Endothelial cell of umbilical vein (primary cell): ENCODE measurements at regions not wholly inside any gene's neighbourhood (a gene's known extent, or its start where the extent isn't known, plus 50 kb on each side); places are given as distances from the start of the nearest gene placed in this dataset.

Source experiments
- BruUV-seq: library from RNA; stranded (reverse); fragments of 400-500 nt; replicated peaks from 2 replicates; lab custom pipeline; 2021; lab: Mats Ljungman, UMichigan
- CTCF ChIA-PET: fragments of 300-600, 350-600 bp; sonication (Branson Sonifier 250); formaldehyde crosslinking; loops from one replicate; lab custom pipeline; 2021; ENCODE audit warnings: antibody characterized with exemption, inconsistent platforms; lab: Charles Lee
- POLR2A ChIA-PET: fragments of 300-600, 350-600 bp; sonication (Branson Sonifier 250); formaldehyde crosslinking; loops from one replicate; lab custom pipeline; 2021; ENCODE audit warnings: antibody characterized with exemption, inconsistent platforms; lab: Charles Lee
- DNase-seq: peaks from one replicate; pipeline ENCODE4 v3.0.0-alpha.2; 2011; ENCODE audit warnings: low read depth, low spot score
- FAIRE-seq: peaks from 2 replicates; lab custom pipeline; 2011; peaks lifted over from hg19 to GRCh38; lab: Jason Lieb, UNC
- H2AFZ ChIP-seq: 2 replicates; pipeline ENCODE4 v1.6.0; 2012; ENCODE audit warnings: low read depth, low read length, control low read depth, inconsistent platforms
- H3K27ac ChIP-seq: 2 replicates; pipeline ENCODE4 v1.5.1; 2011; ENCODE audit warnings: low read depth, mild to moderate bottlenecking, control low read depth, low read length, moderate library complexity; ENCODE audit not compliant: insufficient read depth
- H3K27me3 ChIP-seq, 2 experiments: 2 replicates each; pipeline versions ENCODE4 v1.6.0 to v1.6.1; 2011; ENCODE audit warnings: low read length in 2 of 2, mixed read lengths in 1 of 2; ENCODE audit not compliant: control insufficient read depth in 2 of 2, insufficient read depth in 2 of 2
- H3K36me3 ChIP-seq, 2 experiments: 2 replicates in 1 of 2; 3 replicates in 1 of 2; pipeline ENCODE4 v1.5.1; 2011; ENCODE audit warnings: low read length in 2 of 2, mild to moderate bottlenecking in 1 of 2, moderate library complexity in 1 of 2; ENCODE audit not compliant: control insufficient read depth in 2 of 2, insufficient read depth in 2 of 2; ENCODE audit errors: extremely low read depth in 1 of 2
- H3K4me1 ChIP-seq: 3 replicates; pipeline ENCODE4 v1.5.1; 2011; ENCODE audit warnings: mild to moderate bottlenecking, low read length; ENCODE audit not compliant: control insufficient read depth, insufficient read depth; ENCODE audit errors: extremely low read depth
- H3K4me2 ChIP-seq: 2 replicates; pipeline ENCODE4 v1.6.1; 2011; ENCODE audit warnings: low read length, control low read depth, mixed read lengths; ENCODE audit not compliant: insufficient read depth
- H3K4me3 ChIP-seq, 3 experiments: fragments of 200-600 bp in 1 of 3; sonication (generic), shearing (Covaris generic) in 1 of 3; replicated peaks in 1 of 3; 2 replicates each; pipeline ENCODE4 v1.5.1; 2011 to 2016; ENCODE audit warnings: control low read depth in 3 of 3, low read length in 3 of 3, mild to moderate bottlenecking in 2 of 3, inconsistent platforms in 1 of 3, low read depth in 1 of 3, moderate library complexity in 1 of 3; ENCODE audit not compliant: insufficient read depth in 1 of 3
- H3K79me2 ChIP-seq: 2 replicates; pipeline ENCODE4 v1.6.0; 2012; ENCODE audit warnings: low read length, inconsistent platforms; ENCODE audit not compliant: control insufficient read depth, insufficient read depth
- H3K9ac ChIP-seq: replicated peaks from 2 replicates; pipeline ENCODE3; 2011; ENCODE audit warnings: low read length, control low read depth; ENCODE audit not compliant: insufficient read depth; ENCODE audit errors: extremely low read depth
- H3K9me1 ChIP-seq: replicated peaks from 3 replicates; pipeline ENCODE4 v1.6.0; 2011; ENCODE audit warnings: mild to moderate bottlenecking, low read length; ENCODE audit not compliant: control insufficient read depth, insufficient read depth; ENCODE audit errors: extremely low read depth
- H3K9me3 ChIP-seq: replicated peaks from 2 replicates; pipeline ENCODE4 v1.5.1; 2012; ENCODE audit warnings: low read length, inconsistent platforms; ENCODE audit not compliant: control insufficient read depth, insufficient read depth
- H4K20me1 ChIP-seq: replicated peaks from 2 replicates; pipeline ENCODE3; 2011; ENCODE audit warnings: mild to moderate bottlenecking, low read length; ENCODE audit not compliant: control insufficient read depth, insufficient read depth; ENCODE audit errors: extremely low read depth
- EZH2 ChIP-seq: IDR thresholded peaks from 2 replicates; pipeline ENCODE4 v1.6.1; 2012; ENCODE audit warnings: borderline replicate concordance, low read depth, mild to moderate bottlenecking, moderate library complexity, low read length, inconsistent platforms; ENCODE audit not compliant: severe bottlenecking
- FOS ChIP-seq: IDR thresholded peaks from 2 replicates; pipeline ENCODE4 v1.6.1; 2011; ENCODE audit warnings: mild to moderate bottlenecking, low read length, moderate library complexity, borderline replicate concordance; ENCODE audit not compliant: insufficient read depth
- GATA2 ChIP-seq: IDR thresholded peaks from 2 replicates; pipeline ENCODE4 v1.7.0; 2011; ENCODE audit warnings: low read depth, mild to moderate bottlenecking, moderate library complexity, mixed read lengths, low read length; ENCODE audit not compliant: insufficient read length, insufficient read depth
- JUN ChIP-seq: IDR thresholded peaks from 2 replicates; pipeline ENCODE4 v1.6.1; 2011; ENCODE audit warnings: borderline replicate concordance, low read depth; ENCODE audit not compliant: insufficient read length, insufficient read depth
- MYC ChIP-seq: IDR thresholded peaks from one replicate; pipeline ENCODE4 v1.6.1; 2011; ENCODE audit warnings: mild to moderate bottlenecking, low read depth, low read length
- POLR2A ChIP-seq: IDR thresholded peaks from 2 replicates; pipeline ENCODE4 v1.6.1; 2012; ENCODE audit warnings: low read depth, mild to moderate bottlenecking, control low read depth, low read length
- POLR2AphosphoS5 ChIP-seq: IDR thresholded peaks from 2 replicates; pipeline ENCODE4 v1.6.1; 2012; ENCODE audit warnings: low read depth, mild to moderate bottlenecking, control low read depth, low read length, moderate library complexity; ENCODE audit not compliant: insufficient read depth
- dilution Hi-C: fragments of 300-500 bp; cut with MboI; formaldehyde crosslinking; loops from one replicate; pipeline ENCODE4 v1.15.0; 2019; ENCODE audit warnings: low sequenced_read_pairs; ENCODE audit not compliant: extremely low pct_ligation_motif_present
- intact Hi-C: fragments of 100-400 bp; cut with micrococcal nuclease; formaldehyde crosslinking; loops from one replicate; pipeline ENCODE4 v1.10.0; 2022
- TF ChIP-seq, protein P1 (sequence below): IDR thresholded peaks from 2 replicates; pipeline ENCODE4 v1.6.1; 2011; ENCODE audit not compliant: insufficient read depth, insufficient read length
- TF ChIP-seq, protein P2 (sequence below), 2 donors: IDR thresholded peaks; 1 replicate in 1 of 2; 2 replicates in 1 of 2; pipeline ENCODE4 v1.5.1; 2011; ENCODE audit warnings: low read length in 2 of 2, mild to moderate bottlenecking in 2 of 2, moderate library complexity in 2 of 2, control low read depth in 1 of 2, inconsistent platforms in 1 of 2, low read depth in 1 of 2; ENCODE audit not compliant: insufficient read depth in 1 of 2; ENCODE audit errors: extremely low read depth in 1 of 2

DNA sequence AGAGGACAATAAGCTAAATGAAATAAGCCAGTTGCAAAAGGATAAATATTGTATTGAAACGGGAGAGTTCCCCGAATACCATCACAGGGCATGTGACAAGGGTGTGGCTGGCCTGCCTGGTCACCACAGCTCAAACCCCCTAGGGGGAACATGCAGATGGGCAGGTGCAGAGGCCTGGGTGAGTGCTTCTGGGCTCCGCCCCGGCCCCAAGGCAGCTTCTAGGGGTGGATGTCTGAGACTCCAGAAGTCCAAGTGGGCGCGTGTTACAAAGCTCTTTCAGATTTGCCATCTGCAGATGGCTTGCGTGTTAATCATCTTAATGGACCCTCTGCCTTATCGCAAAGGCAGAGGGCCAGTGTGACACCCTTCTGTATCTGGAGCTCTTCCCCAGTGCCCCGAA lies 559.2 kb upstream of the IMPG1 start:
- no peak overlapping the region for H3K4me3 ChIP-seq
- no peak overlapping the region for H3K9ac ChIP-seq
- no peak overlapping the region for H2AFZ ChIP-seq
- BruUV-seq: no TSS peak
- no peak overlapping the region for H3K27ac ChIP-seq
- FAIRE-seq (no peak), DNase-seq (no peak)
- ChIA-PET POLR2A (no interaction called here), CTCF (no interaction called here)
- no peaks in the 10 kb centered on the region for H4K20me1 ChIP-seq
- TF ChIP-seq MYC: no peak
- no peak for TF ChIP-seq EZH2
- TF ChIP-seq GATA2: no peak
- no peak for TF ChIP-seq POLR2A
- TF ChIP-seq, protein P1, sequence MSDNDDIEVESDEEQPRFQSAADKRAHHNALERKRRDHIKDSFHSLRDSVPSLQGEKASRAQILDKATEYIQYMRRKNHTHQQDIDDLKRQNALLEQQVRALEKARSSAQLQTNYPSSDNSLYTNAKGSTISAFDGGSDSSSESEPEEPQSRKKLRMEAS: no peak
- TF ChIP-seq, protein P2, sequence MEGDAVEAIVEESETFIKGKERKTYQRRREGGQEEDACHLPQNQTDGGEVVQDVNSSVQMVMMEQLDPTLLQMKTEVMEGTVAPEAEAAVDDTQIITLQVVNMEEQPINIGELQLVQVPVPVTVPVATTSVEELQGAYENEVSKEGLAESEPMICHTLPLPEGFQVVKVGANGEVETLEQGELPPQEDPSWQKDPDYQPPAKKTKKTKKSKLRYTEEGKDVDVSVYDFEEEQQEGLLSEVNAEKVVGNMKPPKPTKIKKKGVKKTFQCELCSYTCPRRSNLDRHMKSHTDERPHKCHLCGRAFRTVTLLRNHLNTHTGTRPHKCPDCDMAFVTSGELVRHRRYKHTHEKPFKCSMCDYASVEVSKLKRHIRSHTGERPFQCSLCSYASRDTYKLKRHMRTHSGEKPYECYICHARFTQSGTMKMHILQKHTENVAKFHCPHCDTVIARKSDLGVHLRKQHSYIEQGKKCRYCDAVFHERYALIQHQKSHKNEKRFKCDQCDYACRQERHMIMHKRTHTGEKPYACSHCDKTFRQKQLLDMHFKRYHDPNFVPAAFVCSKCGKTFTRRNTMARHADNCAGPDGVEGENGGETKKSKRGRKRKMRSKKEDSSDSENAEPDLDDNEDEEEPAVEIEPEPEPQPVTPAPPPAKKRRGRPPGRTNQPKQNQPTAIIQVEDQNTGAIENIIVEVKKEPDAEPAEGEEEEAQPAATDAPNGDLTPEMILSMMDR (IDR thresholded peaks at IDR 0.05; ENCODE audit: extremely low read depth in 1 of 2, insufficient read depth in 1 of 2, low read depth in 1 of 2, low read length in 2 of 2): no peak
- TF ChIP-seq FOS: no peak
- no peak for TF ChIP-seq POLR2AphosphoS5
- TF ChIP-seq JUN: no peak
- H3K9me3 ChIP-seq: no peaks in the 10 kb centered on the region
- H3K79me2 ChIP-seq: no peaks in the 10 kb centered on the region
- no peaks in the 10 kb centered on the region for H3K27me3 ChIP-seq
- H3K4me1 ChIP-seq: no peaks in the 10 kb centered on the region
- no peaks in the 10 kb centered on the region for H3K9me1 ChIP-seq
- H3K36me3 ChIP-seq: no peaks in the 10 kb centered on the region
- H3K4me2 ChIP-seq: no peak overlapping the region
- dilution Hi-C loops (no loop called here), intact Hi-C loops (no loop called here)
